ENCODE measurements at regions not wholly inside any gene's neighbourhood (a gene's known extent, or its start where the extent isn't known, plus 50 kb on each side); places are given as distances from the start of the nearest gene placed in this dataset.

DNA sequence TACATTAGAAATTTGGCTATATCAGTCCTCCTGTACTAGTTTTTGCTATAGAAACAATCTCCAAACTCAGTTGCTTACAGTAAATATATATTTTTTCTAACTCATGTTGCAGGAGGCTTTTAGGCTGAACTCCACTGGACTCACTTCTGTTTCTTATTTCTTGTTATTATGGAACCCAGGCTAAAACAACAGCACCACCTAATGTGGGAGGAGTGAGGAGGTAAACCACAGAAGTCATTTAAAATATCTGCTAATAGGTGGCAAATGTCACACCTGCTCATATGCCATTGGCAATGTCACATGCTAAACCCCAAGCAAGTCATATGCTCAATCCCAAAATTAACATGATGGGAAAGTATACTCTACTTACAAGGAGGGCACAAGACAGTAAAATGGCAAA lies 462.2 kb downstream of the PLOD2 start:
- TF ChIP-seq CTCF (IDR thresholded peaks at IDR 0.05) = no peak
- TF ChIP-seq POLR2A (IDR thresholded peaks at IDR 0.05) = no peak

All from lower leg skin (tissue), 3 donors.